T47D (cell line): ENCODE measurements at regions not wholly inside any gene's neighbourhood (a gene's known extent, or its start where the extent isn't known, plus 50 kb on each side); places are given as distances from the start of the nearest gene placed in this dataset.
"Not testable (repeated sequence)": the region's sequence is repeated elsewhere in the genome, so short reads cannot be mapped to it uniquely, and the experiment has no call there.

Source experiments
- DNase-seq, 2 experiments: peaks; one replicate each; pipeline versions ENCODE4 v3.0.0 to v3.0.0-alpha.2; 2011 to 2012; ENCODE audit warnings: low read depth in 1 of 2, low spot score in 1 of 2
- JUND ChIP-seq: IDR thresholded peaks from 2 replicates; pipeline ENCODE4 v1.6.1; 2012; ENCODE audit warnings: low read depth
- in situ Hi-C: cut with HindIII; loops from 2 replicates; pipeline ENCODE4 v1.10.0; 2016; ENCODE audit warnings: low sequenced_read_pairs, low pct_unique_long_range_greater_than_20kb

GRCh38 chr15:24269166-24269571, 406.4 kb upstream of the NPAP1 start:
- in situ Hi-C loops, result no loop called here
- DNase-seq, result peak in 1 of 2 experiments; percentile 77
- no peak for TF ChIP-seq JUND

GRCh38 chr15:24269923-24270322, 405.7 kb upstream of the NPAP1 start:
- DNase-seq, result no peak
- in situ Hi-C loops, result no loop called here
- no peak for TF ChIP-seq JUND

- in situ Hi-C loops, result not testable (repeated sequence)
Observed at GRCh38 chr15:24271496-24272244, 403.9 kb upstream of the NPAP1 start.

GRCh38 chr15:24292837-24293236, 382.7 kb upstream of the NPAP1 start:
- DNase-seq, result no peak
- in situ Hi-C loops, result no loop called here

More at GRCh38 chr15:24271496-24272244, 403.9 kb upstream of the NPAP1 start:
- DNase-seq, result peak in 1 of 2 experiments; percentile 13

GRCh38 chr15:24300804-24301368, 374.7 kb upstream of the NPAP1 start:
- DNase-seq, in situ Hi-C loops: not testable (repeated sequence)

More at GRCh38 chr15:24292837-24293236, 382.7 kb upstream of the NPAP1 start:
- no peak for TF ChIP-seq JUND

- DNase-seq, in situ Hi-C loops: not testable (repeated sequence)
Observed at GRCh38 chr15:24301999-24302398, 373.6 kb upstream of the NPAP1 start.

- DNase-seq, in situ Hi-C loops: not testable (repeated sequence)
Observed at GRCh38 chr15:24304747-24305146, 370.8 kb upstream of the NPAP1 start.

GRCh38 chr15:24305643-24306042, 369.9 kb upstream of the NPAP1 start:
- in situ Hi-C loops, DNase-seq: not testable (repeated sequence)

GRCh38 chr15:24309700-24310099, 365.9 kb upstream of the NPAP1 start:
- DNase-seq, in situ Hi-C loops: not testable (repeated sequence)

- in situ Hi-C loops, DNase-seq: not testable (repeated sequence)
Observed at GRCh38 chr15:24311692-24312091, 363.9 kb upstream of the NPAP1 start.

GRCh38 chr15:24316326-24316725, 359.2 kb upstream of the NPAP1 start:
- in situ Hi-C loops, result not testable (repeated sequence)

GRCh38 chr15:24318981-24319380, 356.6 kb upstream of the NPAP1 start:
- in situ Hi-C loops, result no loop called here
- no peak for TF ChIP-seq JUND
- no peak for DNase-seq

More at GRCh38 chr15:24316326-24316725, 359.2 kb upstream of the NPAP1 start:
- DNase-seq, result not testable (repeated sequence)

- DNase-seq, in situ Hi-C loops: not testable (repeated sequence)
Observed at GRCh38 chr15:24324096-24324495, 351.5 kb upstream of the NPAP1 start.

- in situ Hi-C loops, result not testable (repeated sequence)
- DNase-seq, result peak; percentile 5 to 88
Observed at GRCh38 chr15:24326513-24326912, 349.1 kb upstream of the NPAP1 start.

GRCh38 chr15:24331964-24332363, 343.6 kb upstream of the NPAP1 start:
- in situ Hi-C loops, DNase-seq: not testable (repeated sequence)

GRCh38 chr15:24341876-24342275, 333.7 kb upstream of the NPAP1 start:
- DNase-seq, in situ Hi-C loops: not testable (repeated sequence)

- in situ Hi-C loops, result not testable (repeated sequence)
Observed at GRCh38 chr15:24352777-24353176, 322.8 kb upstream of the NPAP1 start.

GRCh38 chr15:24381103-24381502, 294.5 kb upstream of the NPAP1 start:
- DNase-seq, in situ Hi-C loops: not testable (repeated sequence)

More at GRCh38 chr15:24352777-24353176, 322.8 kb upstream of the NPAP1 start:
- DNase-seq, result not testable (repeated sequence)
